Thymus (tissue), 11 donors: ENCODE measurements at regions not wholly inside any gene's neighbourhood (a gene's known extent, or its start where the extent isn't known, plus 50 kb on each side); places are given as distances from the start of the nearest gene placed in this dataset.

Source experiments
- DNase-seq, 9 donors: peaks; one replicate each; pipeline ENCODE4 v3.0.0-alpha.2; 2013; ENCODE audit warnings: low spot score in 9 of 9, low read depth in 6 of 9, missing footprints in 1 of 9
- H3K27ac ChIP-seq, 2 donors: one replicate each; pipeline ENCODE4 v1.5.1; 2013; ENCODE audit warnings: control low read depth in 1 of 2, low read depth in 1 of 2, low read length in 1 of 2, mild to moderate bottlenecking in 1 of 2, moderate library complexity in 1 of 2
- H3K27me3 ChIP-seq, 2 donors: one replicate each; pipeline ENCODE4 v1.5.1; 2013; ENCODE audit warnings: low read length in 1 of 2; ENCODE audit not compliant: control insufficient read depth in 2 of 2, insufficient read depth in 1 of 2
- H3K36me3 ChIP-seq, 2 donors: one replicate each; pipeline ENCODE4 v1.5.1; 2013; ENCODE audit warnings: low read length in 1 of 2, mild to moderate bottlenecking in 1 of 2, moderate library complexity in 1 of 2; ENCODE audit not compliant: control insufficient read depth in 2 of 2, insufficient read depth in 2 of 2
- H3K4me1 ChIP-seq, 2 donors: one replicate each; pipeline ENCODE4 v1.5.1; 2013; ENCODE audit warnings: low read length in 2 of 2; ENCODE audit not compliant: control insufficient read depth in 2 of 2, insufficient read depth in 2 of 2
- H3K4me3 ChIP-seq, 2 donors: one replicate each; pipeline ENCODE4 v1.5.1; 2013; ENCODE audit warnings: low read length in 2 of 2, control low read depth in 1 of 2, mild to moderate bottlenecking in 1 of 2
- H3K9me3 ChIP-seq, 2 donors: one replicate each; pipeline ENCODE4 v1.5.1; 2013; ENCODE audit warnings: low read length in 1 of 2, mild to moderate bottlenecking in 1 of 2; ENCODE audit not compliant: control insufficient read depth in 2 of 2, insufficient read depth in 1 of 2
- WGBS: extraction: QIAGEN DNeasy Blood & Tissue Kit; methylation state at CpG from one replicate; pipeline ENCODE4 v1.1.7; 2013; 5-methylcytosine and 5-hydroxymethylcytosine counted together
- donor health status: healthy.

GRCh38 chr3:180199417-180199995 lies 162.8 kb upstream of the PEX5L start:
- no peak for DNase-seq
- no peaks in the 10 kb centered on the region for H3K4me1 ChIP-seq
- H3K27ac ChIP-seq = no peak overlapping the region
- no peaks in the 10 kb centered on the region for H3K27me3 ChIP-seq
- no peak overlapping the region for H3K4me3 ChIP-seq
- WGBS = 85% methylated on average over 5 of the region's 5 CpGs
- H3K9me3 ChIP-seq = no peaks in the 10 kb centered on the region
- H3K36me3 ChIP-seq = no peaks in the 10 kb centered on the region

GRCh38 chr3:180215866-180216265 lies 179.1 kb upstream of the PEX5L start:
- Histone ChIP-seq H3K9me3 (no peaks in the 10 kb centered on the region), H3K4me3 (no peak overlapping the region), H3K4me1 (no peaks in the 10 kb centered on the region), H3K27ac (no peak overlapping the region), H3K27me3 (no peaks in the 10 kb centered on the region), H3K36me3 (no peaks in the 10 kb centered on the region)
- WGBS = 86% methylated on average over 2 of the region's 2 CpGs
- DNase-seq = no peak

DNA sequence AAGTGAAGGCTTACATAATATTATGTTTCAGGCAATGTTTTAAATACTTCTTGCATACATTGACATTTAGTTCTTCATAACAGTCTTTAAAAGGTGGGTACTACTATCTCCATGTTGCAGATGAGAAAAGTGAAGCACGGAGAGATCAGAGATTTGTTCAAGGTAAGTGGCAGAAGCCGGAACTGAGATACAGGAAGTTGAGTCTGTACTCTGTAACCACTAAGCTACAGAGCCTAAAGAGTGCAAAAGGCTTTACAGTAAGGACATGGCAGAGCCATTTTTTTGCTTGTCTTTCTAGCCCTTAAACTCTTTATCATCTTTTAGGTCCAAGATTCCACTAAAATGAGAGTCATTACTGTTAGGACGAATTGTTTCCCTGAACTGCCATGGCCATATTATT lies 186.5 kb upstream of the PEX5L start:
- peaks cover 0 to 8% of the 10 kb centered on the region in 2 donors for H3K9me3 ChIP-seq
- WGBS = 76% methylated on average over 3 of the region's 3 CpGs
- H3K27ac ChIP-seq = no peak overlapping the region
- H3K36me3 ChIP-seq = no peaks in the 10 kb centered on the region
- no peaks in the 10 kb centered on the region for H3K4me1 ChIP-seq
- no peak overlapping the region for H3K4me3 ChIP-seq
- no peaks in the 10 kb centered on the region for H3K27me3 ChIP-seq
- DNase-seq = no peak

GRCh38 chr3:180229113-180229512 lies 192.4 kb upstream of the PEX5L start:
- no peak overlapping the region for H3K27ac ChIP-seq
- H3K4me1 ChIP-seq = no peaks in the 10 kb centered on the region
- no peak overlapping the region for H3K4me3 ChIP-seq
- H3K9me3 ChIP-seq = peaks cover 0 to 20% of the 10 kb centered on the region in 2 donors
- DNase-seq = peak in 1 of 9 donors; percentile 9
- H3K27me3 ChIP-seq = no peaks in the 10 kb centered on the region
- no peaks in the 10 kb centered on the region for H3K36me3 ChIP-seq

DNA sequence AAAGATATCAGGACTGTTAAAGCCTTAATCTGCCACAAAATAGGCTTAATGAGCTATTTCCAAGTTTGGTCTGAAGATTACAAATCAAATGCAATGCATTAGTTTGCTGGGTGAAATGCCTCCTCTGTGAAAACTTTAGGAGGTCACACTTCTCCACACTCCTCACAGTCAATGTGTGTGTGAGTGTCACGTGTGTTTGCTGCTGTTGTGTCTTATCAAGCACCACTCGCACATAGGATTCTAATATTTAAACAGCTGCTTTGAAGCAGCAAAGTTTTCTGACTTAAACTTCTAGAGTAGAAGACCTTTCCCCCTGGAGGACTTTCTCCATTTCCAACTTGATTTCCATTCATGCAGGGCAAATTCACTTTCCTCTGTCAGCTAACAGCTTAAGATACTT lies 203.2 kb upstream of the PEX5L start:
- H3K4me3 ChIP-seq = no peak overlapping the region

DNA sequence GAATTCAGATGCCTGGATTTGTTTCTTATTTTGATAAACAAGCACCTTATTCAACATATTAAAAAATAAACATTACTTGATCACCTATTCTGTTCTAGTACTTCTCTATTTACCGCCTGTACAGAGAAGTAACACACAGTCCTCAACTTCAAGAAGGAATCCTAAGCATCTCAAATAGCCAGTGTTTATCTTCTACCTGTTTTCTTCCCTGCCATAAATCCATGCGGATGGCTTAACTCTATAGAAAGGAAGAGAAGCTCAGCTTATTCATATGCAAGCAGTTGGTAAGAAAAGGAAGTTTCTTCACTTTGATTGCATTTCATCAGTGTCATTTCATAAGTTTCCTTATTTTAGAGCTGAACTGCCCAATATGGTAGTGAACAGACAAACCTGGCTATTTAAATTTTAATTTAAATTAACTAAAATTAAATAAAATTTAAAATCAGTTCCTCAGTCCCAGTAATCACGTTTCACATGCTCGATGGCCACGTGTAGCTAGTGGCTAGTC lies 210.0 kb upstream of the PEX5L start:
- Histone ChIP-seq H3K4me1 (no peaks in the 10 kb centered on the region), H3K27ac (no peak overlapping the region), H3K4me3 (no peak overlapping the region), H3K9me3 (no peaks in the 10 kb centered on the region), H3K36me3 (no peaks in the 10 kb centered on the region), H3K27me3 (no peaks in the 10 kb centered on the region)
- WGBS = 68% methylated on average over 5 of the region's 5 CpGs
- no peak for DNase-seq

More for the DNA sequence above, 203.2 kb upstream of the PEX5L start:
- H3K27ac ChIP-seq = no peak overlapping the region
- no peak for DNase-seq
- H3K9me3 ChIP-seq = no peaks in the 10 kb centered on the region
- 90% methylated on average over 2 of the region's 2 CpGs for WGBS
- H3K4me1 ChIP-seq = no peaks in the 10 kb centered on the region
- no peaks in the 10 kb centered on the region for H3K27me3 ChIP-seq
- no peaks in the 10 kb centered on the region for H3K36me3 ChIP-seq

GRCh38 chr3:180250172-180250571 lies 213.4 kb upstream of the PEX5L start:
- H3K27me3 ChIP-seq = no peaks in the 10 kb centered on the region
- WGBS = 94% methylated on average over 2 of the region's 2 CpGs
- no peaks in the 10 kb centered on the region for H3K36me3 ChIP-seq
- H3K4me3 ChIP-seq = no peak overlapping the region
- H3K4me1 ChIP-seq = no peaks in the 10 kb centered on the region
- no peaks in the 10 kb centered on the region for H3K9me3 ChIP-seq
- no peak overlapping the region for H3K27ac ChIP-seq
- no peak for DNase-seq

- WGBS = 93% methylated on average over 3 of the region's 3 CpGs
- Histone ChIP-seq H3K4me3 (no peak overlapping the region), H3K4me1 (no peaks in the 10 kb centered on the region), H3K9me3 (no peaks in the 10 kb centered on the region), H3K27ac (no peak overlapping the region), H3K27me3 (no peaks in the 10 kb centered on the region), H3K36me3 (no peaks in the 10 kb centered on the region)
- no peak for DNase-seq
Measured at GRCh38 chr3:180252683-180253082, 215.9 kb upstream of the PEX5L start.

DNA sequence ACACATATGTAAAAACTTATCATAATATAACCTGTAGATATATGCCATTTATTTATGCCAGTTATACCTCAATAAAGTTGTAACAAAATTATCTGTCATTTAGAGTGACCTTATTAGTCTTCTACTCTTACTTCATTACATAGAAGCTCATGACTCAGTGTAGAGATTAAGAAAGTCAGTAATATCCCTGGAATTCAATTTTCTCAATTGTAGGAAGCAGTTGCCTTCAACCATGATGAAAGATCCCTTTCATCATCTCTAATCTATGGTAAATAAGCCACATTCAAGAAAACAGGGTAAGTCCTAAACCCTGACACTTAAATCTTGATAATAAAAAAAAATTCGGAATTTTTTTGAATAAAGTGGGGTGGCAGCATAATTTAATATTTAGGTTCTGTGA lies 216.5 kb upstream of the PEX5L start:
- 92% methylated on average over 1 of the region's 1 CpG for WGBS
- Histone ChIP-seq H3K27ac (no peak overlapping the region), H3K4me1 (no peaks in the 10 kb centered on the region), H3K9me3 (no peaks in the 10 kb centered on the region), H3K36me3 (no peaks in the 10 kb centered on the region), H3K27me3 (no peaks in the 10 kb centered on the region), H3K4me3 (no peak overlapping the region)
- DNase-seq = no peak
